Esophagus squamous epithelium (tissue), 5 donors: ENCODE measurements at regions not wholly inside any gene's neighbourhood (a gene's known extent, or its start where the extent isn't known, plus 50 kb on each side); places are given as distances from the start of the nearest gene placed in this dataset.

Experiments
- DNase-seq: peaks from one replicate; lab custom pipeline; 2025; lab: John Stamatoyannopoulos, UW
- H3K27ac ChIP-seq, 4 donors: fragments of 200-600 bp; sonication (generic); one replicate each; pipeline ENCODE4 v1.5.1; 2016 to 2019; ENCODE audit warnings: mild to moderate bottlenecking in 1 of 4
- H3K27me3 ChIP-seq, 4 donors: fragments of 200-600 bp; sonication (generic); 1 replicate in 3 of 4; 2 replicates in 1 of 4; pipeline versions ENCODE4 v1.5.1 to v1.6.0; 2017 to 2021; ENCODE audit warnings: antibody characterized with exemption in 1 of 4
- H3K36me3 ChIP-seq, 3 donors: fragments of 200-600 bp; sonication (generic); one replicate each; pipeline ENCODE4 v1.5.1; 2016 to 2019
- H3K4me1 ChIP-seq, 3 donors: fragments of 200-600 bp; sonication (generic); one replicate each; pipeline ENCODE4 v1.5.1; 2017 to 2019
- H3K4me3 ChIP-seq, 4 donors: fragments of 200-600 bp; sonication (generic); 1 replicate in 3 of 4; 2 replicates in 1 of 4; pipeline ENCODE4 v1.5.1; 2016 to 2019; ENCODE audit warnings: mild to moderate bottlenecking in 2 of 4, moderate library complexity in 1 of 4
- H3K9me3 ChIP-seq, 3 donors: fragments of 200-600 bp; sonication (generic); one replicate each; pipeline ENCODE4 v1.5.1; 2016 to 2019
- CTCF ChIP-seq, 6 experiments: fragments of 450-650 bp in 4 of 6; fragments of 200-600 bp in 2 of 6; sonication (generic) in 2 of 6; IDR thresholded peaks; one replicate each; pipeline ENCODE4 v1.5.1; 2016 to 2019; ENCODE audit warnings: antibody characterized with exemption in 6 of 6, mild to moderate bottlenecking in 4 of 6, moderate library complexity in 4 of 6
- POLR2A ChIP-seq, 4 donors: fragments of 450-650 bp; IDR thresholded peaks; one replicate each; pipeline ENCODE4 v1.6.1; 2017; ENCODE audit warnings: antibody characterized with exemption in 4 of 4, mild to moderate bottlenecking in 4 of 4, moderate library complexity in 3 of 4
- WGBS, 2 donors: methylation state at CpG; one replicate each; pipeline ENCODE4 v1.1.5; 2018; 5-methylcytosine and 5-hydroxymethylcytosine counted together
- intact Hi-C: fragments of 100-400 bp; cut with DNase I; formaldehyde crosslinking; loops from one replicate; pipeline ENCODE4 v1.15.0; 2022
- donor health status: DM: yes; HTN: yes; CAD: no.

GRCh38 chr3:181851063-181851462 is 139.3 kb downstream of the SOX2 start:
- Histone ChIP-seq H3K4me3 (no peak overlapping the region), H3K27me3 (no peaks in the 10 kb centered on the region), H3K27ac (no peak overlapping the region), H3K36me3 (no peaks in the 10 kb centered on the region), H3K9me3 (no peaks in the 10 kb centered on the region), H3K4me1 (no peaks in the 10 kb centered on the region)
- 55 to 56% methylated on average over 4 of the region's 4 CpGs for WGBS, 2 donors
- intact Hi-C loops, result no loop called here
- TF ChIP-seq POLR2A (IDR thresholded peaks at IDR 0.05), result no peak
- TF ChIP-seq CTCF (IDR thresholded peaks at IDR 0.05), result no peak
- DNase-seq, result no peak

GRCh38 chr3:181855825-181856224 is 144.1 kb downstream of the SOX2 start:
- no peak for DNase-seq
- no peak overlapping the region for H3K27ac ChIP-seq
- H3K4me1 ChIP-seq, result no peaks in the 10 kb centered on the region
- TF ChIP-seq POLR2A (IDR thresholded peaks at IDR 0.05), result no peak
- no peak for TF ChIP-seq CTCF (IDR thresholded peaks at IDR 0.05)
- no peaks in the 10 kb centered on the region for H3K27me3 ChIP-seq
- H3K36me3 ChIP-seq, result no peaks in the 10 kb centered on the region
- intact Hi-C loops, result no loop called here
- no peaks in the 10 kb centered on the region for H3K9me3 ChIP-seq
- WGBS, 2 donors, result 83 to 89% methylated on average over 1 to 2 of the region's 2 CpGs
- no peak overlapping the region for H3K4me3 ChIP-seq

GRCh38 chr3:181859518-181859917 is 147.8 kb downstream of the SOX2 start:
- WGBS, 2 donors, result 31 to 44% methylated on average over 4 of the region's 4 CpGs
- H3K27me3 ChIP-seq, result no peaks in the 10 kb centered on the region
- no peaks in the 10 kb centered on the region for H3K4me1 ChIP-seq
- H3K4me3 ChIP-seq, result no peak overlapping the region
- no peaks in the 10 kb centered on the region for H3K9me3 ChIP-seq
- no peak for TF ChIP-seq CTCF (IDR thresholded peaks at IDR 0.05)
- no peak for TF ChIP-seq POLR2A (IDR thresholded peaks at IDR 0.05)
- no peak overlapping the region for H3K27ac ChIP-seq
- intact Hi-C loops, result no loop called here
- H3K36me3 ChIP-seq, result no peaks in the 10 kb centered on the region
- DNase-seq, result no peak

GRCh38 chr3:181860235-181860634 is 148.5 kb downstream of the SOX2 start:
- intact Hi-C loops, result no loop called here
- Histone ChIP-seq H3K36me3 (no peaks in the 10 kb centered on the region), H3K27ac (no peak overlapping the region), H3K4me1 (no peaks in the 10 kb centered on the region), H3K27me3 (no peaks in the 10 kb centered on the region), H3K4me3 (no peak overlapping the region), H3K9me3 (no peaks in the 10 kb centered on the region)
- 69 to 89% methylated on average over 1 of the region's 1 CpG for WGBS, 2 donors
- TF ChIP-seq POLR2A (IDR thresholded peaks at IDR 0.05), result no peak
- TF ChIP-seq CTCF (IDR thresholded peaks at IDR 0.05), result no peak
- no peak for DNase-seq

GRCh38 chr3:181862502-181862901 is 150.8 kb downstream of the SOX2 start:
- Histone ChIP-seq H3K27me3 (no peaks in the 10 kb centered on the region), H3K4me3 (no peak overlapping the region), H3K36me3 (no peaks in the 10 kb centered on the region), H3K27ac (no peak overlapping the region), H3K4me1 (no peaks in the 10 kb centered on the region), H3K9me3 (no peaks in the 10 kb centered on the region)
- TF ChIP-seq POLR2A (IDR thresholded peaks at IDR 0.05), result no peak
- TF ChIP-seq CTCF (IDR thresholded peaks at IDR 0.05), result no peak
- WGBS, 2 donors, result 67 to 93% methylated on average over 3 of the region's 3 CpGs
- intact Hi-C loops, result no loop called here
- DNase-seq, result no peak
